Stimulated activated naive CD8-positive, alpha-beta T cell treated with anti-CD3 and anti-CD28 coated beads, Interleukin-15, amount 100 ng/mL, for 72 hours (primary cell): ENCODE measurements at regions not wholly inside any gene's neighbourhood (a gene's known extent, or its start where the extent isn't known, plus 50 kb on each side); places are given as distances from the start of the nearest gene placed in this dataset.
"Not testable (repeated sequence)": the region's sequence is repeated elsewhere in the genome, so short reads cannot be mapped to it uniquely, and the experiment has no call there.

ENCODE experiments used
- ATAC-seq: fragments of 150-1000 bp; cut with Tn5 transposase; 2 replicates; pipeline ENCODE4 v1.10.0; 2021; ENCODE audit warnings: mild to moderate bottlenecking, moderate library complexity
- DNase-seq, 2 donors: peaks; one replicate each; pipeline ENCODE4 v3.0.0; 2021 to 2022
- H3K27ac Mint-ChIP-seq, 2 donors: one replicate each; pipeline ENCODE4 v1.8.0; 2022; ENCODE audit warnings: mild to moderate bottlenecking in 2 of 2, mixed read lengths in 2 of 2, moderate library complexity in 2 of 2
- H3K27me3 Mint-ChIP-seq: one replicate; pipeline ENCODE4 v1.8.0; 2022; ENCODE audit warnings: mixed read lengths
- H3K4me1 Mint-ChIP-seq: one replicate; pipeline ENCODE4 v1.8.0; 2022; ENCODE audit warnings: mild to moderate bottlenecking, mixed read lengths
- H3K4me3 Mint-ChIP-seq, 2 donors: one replicate each; pipeline ENCODE4 v1.8.0; 2022; ENCODE audit warnings: mild to moderate bottlenecking in 2 of 2, mixed read lengths in 2 of 2, moderate library complexity in 1 of 2
- H3K9me3 Mint-ChIP-seq, 2 donors: one replicate each; pipeline ENCODE4 v1.8.0; 2022; ENCODE audit warnings: mixed read lengths in 2 of 2

GRCh38 chr18:76307293-76307690 lies 187.8 kb downstream of the ZNF516 start:
- Mint-ChIP-seq H3K27me3 (no peaks in the 10 kb centered on the region), H3K4me3 (no peak overlapping the region), H3K4me1 (no peaks in the 10 kb centered on the region), H3K9me3 (no peaks in the 10 kb centered on the region), H3K27ac (no peak overlapping the region)
- ATAC-seq (no peak), DNase-seq (no peak)

- Mint-ChIP-seq H3K27ac (no peak overlapping the region), H3K27me3 (no peaks in the 10 kb centered on the region), H3K4me1 (no peaks in the 10 kb centered on the region), H3K4me3 (no peak overlapping the region), H3K9me3 (no peaks in the 10 kb centered on the region)
- ATAC-seq (no peak), DNase-seq (no peak)
These were observed 188.3 kb downstream of the ZNF516 start for GRCh38 chr18:76306685-76307292.

- Mint-ChIP-seq H3K4me3 (no peak overlapping the region), H3K27ac (no peak overlapping the region), H3K27me3 (peaks cover 13% of the 10 kb centered on the region), H3K4me1 (no peaks in the 10 kb centered on the region), H3K9me3 (peaks cover 6 to 12% of the 10 kb centered on the region in 2 donors)
- DNase-seq (no peak), ATAC-seq (no peak)
These were observed 209.2 kb downstream of the ZNF516 start for GRCh38 chr18:76285866-76286265.

- no peaks in the 10 kb centered on the region for H3K4me1 Mint-ChIP-seq
These were observed 213.5 kb downstream of the ZNF516 start for GRCh38 chr18:76281565-76281964.

DNA sequence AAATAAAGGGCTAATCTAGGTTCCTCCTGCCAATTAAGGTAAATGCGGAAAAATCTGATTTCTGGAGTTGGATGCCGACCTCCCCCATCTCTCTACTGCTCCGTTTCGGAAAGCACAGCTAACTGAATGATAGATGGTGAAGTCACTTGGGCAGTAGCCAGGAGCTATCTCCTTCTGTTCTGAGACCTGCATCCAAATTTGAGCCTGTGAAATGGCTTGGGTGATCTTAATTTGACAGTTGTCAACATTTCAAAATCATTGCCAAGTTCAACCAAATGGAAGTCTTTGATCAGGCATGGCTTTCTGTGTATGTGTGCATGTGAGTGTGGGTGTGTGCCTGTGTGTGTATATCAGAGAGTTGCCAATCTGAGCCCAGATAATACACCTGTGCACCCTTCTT lies 217.2 kb downstream of the ZNF516 start:
- Mint-ChIP-seq H3K4me3 (no peak overlapping the region), H3K4me1 (no peaks in the 10 kb centered on the region), H3K27ac (no peak overlapping the region), H3K27me3 (peaks cover 17% of the 10 kb centered on the region), H3K9me3 (no peaks in the 10 kb centered on the region)
- ATAC-seq (no peak), DNase-seq (no peak)

More at GRCh38 chr18:76281565-76281964, 213.5 kb downstream of the ZNF516 start:
- H3K27me3 Mint-ChIP-seq: peaks cover 13% of the 10 kb centered on the region
- H3K4me3 Mint-ChIP-seq: no peak overlapping the region
- DNase-seq: no peak
- ATAC-seq: no peak
- peaks cover 6 to 10% of the 10 kb centered on the region in 2 donors for H3K9me3 Mint-ChIP-seq
- no peak overlapping the region for H3K27ac Mint-ChIP-seq

DNA sequence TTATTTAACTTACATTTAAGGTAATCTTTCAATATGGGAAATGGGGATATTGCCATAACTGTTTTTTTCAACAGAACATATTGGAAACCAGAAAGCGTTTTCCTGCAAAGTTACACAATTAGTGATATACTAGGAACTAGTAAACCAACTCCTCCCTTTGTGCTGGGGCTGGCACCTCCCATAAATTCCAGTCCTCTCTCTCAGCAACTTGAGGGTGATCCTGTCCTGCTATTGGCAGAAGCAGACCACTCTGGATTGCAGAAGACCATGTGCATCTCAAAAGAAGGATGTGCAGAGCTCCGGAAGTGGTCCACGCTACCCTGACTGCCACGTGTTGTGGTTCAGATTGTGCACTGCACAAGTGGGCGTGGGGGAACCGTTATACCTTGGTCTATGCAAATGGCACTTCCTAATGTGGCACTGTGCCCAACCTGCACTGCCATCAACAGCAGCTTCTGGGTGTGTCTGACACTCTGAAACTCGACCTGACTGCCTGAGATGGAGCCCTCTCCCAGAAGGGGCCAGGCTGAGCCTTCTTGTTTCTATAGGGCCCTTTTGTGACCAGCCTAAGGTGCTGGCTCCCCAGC lies 219.2 kb downstream of the ZNF516 start:
- H3K27ac Mint-ChIP-seq: no peak overlapping the region
- no peak overlapping the region for H3K4me3 Mint-ChIP-seq
- peak; percentile 54 for ATAC-seq

DNA sequence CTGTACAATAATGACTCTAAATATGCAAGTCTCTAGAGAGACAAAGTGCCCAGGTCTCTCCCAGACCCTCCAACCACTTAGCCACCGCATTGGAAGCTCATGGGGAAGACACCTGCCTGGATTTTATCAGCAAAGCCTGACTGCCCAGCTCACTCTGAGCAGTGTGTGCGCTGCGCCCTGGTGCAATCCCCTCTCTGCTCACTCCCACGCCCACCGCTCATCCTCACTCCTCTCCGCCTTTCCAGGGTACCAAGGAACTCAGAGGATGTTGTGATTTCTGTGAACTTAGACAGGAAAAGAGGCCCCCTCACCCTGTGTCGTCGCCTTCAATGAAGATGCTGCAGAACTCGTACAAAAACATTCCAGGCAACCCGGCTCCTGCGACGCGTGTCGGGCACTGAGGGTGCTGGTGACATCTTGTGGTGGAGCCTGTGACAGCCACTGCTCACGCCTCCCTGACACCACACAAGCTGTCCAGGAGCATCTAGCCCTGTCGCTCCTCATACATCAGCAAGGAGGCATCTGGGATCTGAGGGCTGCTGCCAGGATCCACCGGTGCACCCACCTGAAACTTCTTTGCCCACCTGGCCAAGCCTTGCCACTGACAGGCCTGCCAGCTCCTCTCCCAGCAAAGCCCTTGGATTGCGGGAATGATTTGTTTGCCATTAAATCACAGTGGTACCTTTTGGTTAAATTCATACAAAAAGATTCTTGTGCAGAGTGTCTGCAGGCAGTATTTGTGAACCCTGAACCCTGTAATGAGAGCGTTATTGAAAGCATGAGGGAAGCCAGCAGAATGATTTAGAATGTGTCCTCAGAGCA lies 220.4 kb downstream of the ZNF516 start:
- no peak overlapping the region for H3K4me3 Mint-ChIP-seq
- DNase-seq (no peak), ATAC-seq (peak; percentile 53)
- H3K27me3 Mint-ChIP-seq: peaks cover 23% of the 10 kb centered on the region
- H3K9me3 Mint-ChIP-seq: no peaks in the 10 kb centered on the region
- H3K27ac Mint-ChIP-seq: no peak overlapping the region
- H3K4me1 Mint-ChIP-seq: no peaks in the 10 kb centered on the region

More for the DNA sequence above, 219.2 kb downstream of the ZNF516 start:
- Mint-ChIP-seq H3K4me1 (no peaks in the 10 kb centered on the region), H3K9me3 (no peaks in the 10 kb centered on the region), H3K27me3 (peaks cover 17% of the 10 kb centered on the region)
- DNase-seq: no peak

DNA sequence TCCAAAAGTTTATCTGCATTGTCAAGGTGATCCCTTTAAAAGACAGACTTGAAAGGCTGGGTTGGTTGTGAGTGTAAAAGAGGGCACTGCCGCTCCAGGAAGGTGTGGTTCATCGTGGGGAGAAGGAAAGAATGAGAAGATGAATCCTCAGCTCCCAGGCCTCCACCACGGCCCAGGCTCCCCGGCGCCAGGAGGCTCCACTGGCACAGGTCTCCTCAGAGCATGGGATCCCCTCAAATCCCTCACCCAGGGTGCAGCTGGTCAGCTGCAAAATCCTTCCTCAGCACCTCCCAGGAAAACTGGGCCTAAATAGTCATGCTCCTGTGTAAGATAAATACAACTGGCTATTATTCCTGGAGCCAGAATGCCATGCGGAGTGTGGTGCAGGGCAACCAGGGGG lies 221.1 kb downstream of the ZNF516 start:
- DNase-seq (no peak), ATAC-seq (no peak)
- Mint-ChIP-seq H3K27ac (no peak overlapping the region), H3K27me3 (peaks cover 26% of the 10 kb centered on the region), H3K4me1 (no peaks in the 10 kb centered on the region), H3K4me3 (no peak overlapping the region), H3K9me3 (no peaks in the 10 kb centered on the region)

- Mint-ChIP-seq H3K4me3 (no peak overlapping the region), H3K4me1 (no peaks in the 10 kb centered on the region), H3K27ac (no peak overlapping the region), H3K27me3 (peaks cover 26% of the 10 kb centered on the region), H3K9me3 (no peaks in the 10 kb centered on the region)
- ATAC-seq (no peak), DNase-seq (no peak)
These were observed 222.0 kb downstream of the ZNF516 start for GRCh38 chr18:76273036-76273545.

- ATAC-seq, H3K4me3 Mint-ChIP-seq, H3K9me3 Mint-ChIP-seq, DNase-seq, H3K27ac Mint-ChIP-seq, H3K4me1 Mint-ChIP-seq: not testable (repeated sequence)
- peaks cover 43% of the 10 kb centered on the region for H3K27me3 Mint-ChIP-seq
These were observed 227.6 kb downstream of the ZNF516 start for GRCh38 chr18:76267423-76267822.

GRCh38 chr18:76266236-76266991 lies 228.6 kb downstream of the ZNF516 start:
- Mint-ChIP-seq H3K27ac (peak overlapping the region; percentile 17 to 93), H3K4me3 (peak overlapping the region; percentile 33 to 73), H3K9me3 (no peaks in the 10 kb centered on the region), H3K27me3 (peaks cover 51% of the 10 kb centered on the region), H3K4me1 (peaks cover 6% of the 10 kb centered on the region)
- DNase-seq (no peak), ATAC-seq (no peak)

DNA sequence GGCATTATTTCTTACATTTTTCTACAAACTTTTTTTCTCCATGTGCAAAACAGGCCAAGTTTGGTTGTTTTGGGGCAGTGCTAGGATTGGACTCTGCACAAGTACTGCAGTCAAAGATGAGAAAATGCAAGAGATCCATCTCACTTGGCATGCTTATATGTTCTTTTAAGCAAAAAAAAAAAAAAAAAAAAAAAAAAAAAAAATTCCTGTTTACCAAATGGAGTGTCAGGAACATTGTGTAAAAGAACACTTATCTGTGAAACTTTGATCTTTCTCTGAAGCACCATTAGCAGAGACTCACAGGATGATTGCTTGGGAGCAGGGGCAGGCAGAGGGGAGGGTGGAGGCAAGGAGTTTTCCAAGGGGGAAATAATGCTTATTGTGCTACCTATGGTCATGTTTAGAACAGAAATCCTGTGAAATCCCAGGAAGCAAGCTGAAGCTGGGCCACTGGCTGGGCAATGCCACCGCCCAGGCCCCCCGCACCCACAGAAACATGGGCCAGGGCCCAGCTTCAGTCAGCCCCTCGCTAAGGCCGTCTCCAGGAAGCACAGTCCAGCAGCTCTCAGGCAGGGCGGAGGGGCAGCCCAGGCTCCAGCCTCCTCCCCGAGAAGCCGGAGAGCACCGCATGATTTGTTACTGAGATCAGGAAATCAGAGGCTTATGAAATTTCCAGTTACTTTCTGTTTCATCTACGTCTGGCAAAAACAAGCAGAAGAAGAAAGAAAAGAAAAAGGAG lies 229.4 kb downstream of the ZNF516 start:
- Mint-ChIP-seq H3K27ac (peak overlapping the region in 1 of 2 donors; percentile 93), H3K9me3 (no peaks in the 10 kb centered on the region), H3K4me1 (peaks cover 6% of the 10 kb centered on the region), H3K27me3 (peaks cover 54% of the 10 kb centered on the region), H3K4me3 (peak overlapping the region; percentile 33 to 73)
- DNase-seq (no peak), ATAC-seq (no peak)

GRCh38 chr18:76264876-76265250 lies 230.2 kb downstream of the ZNF516 start:
- no peak for DNase-seq
- Mint-ChIP-seq H3K27me3 (peaks cover 50% of the 10 kb centered on the region), H3K9me3 (no peaks in the 10 kb centered on the region), H3K4me3 (no peak overlapping the region), H3K4me1 (peaks cover 6% of the 10 kb centered on the region), H3K27ac (no peak overlapping the region)
- no peak for ATAC-seq

GRCh38 chr18:76264198-76264875 lies 230.7 kb downstream of the ZNF516 start:
- Mint-ChIP-seq H3K4me3 (no peak overlapping the region), H3K27ac (no peak overlapping the region), H3K27me3 (peaks cover 45% of the 10 kb centered on the region), H3K9me3 (no peaks in the 10 kb centered on the region), H3K4me1 (peaks cover 6% of the 10 kb centered on the region)
- DNase-seq (no peak), ATAC-seq (no peak)
